ENCODE measurements at regions not wholly inside any gene's neighbourhood (a gene's known extent, or its start where the extent isn't known, plus 50 kb on each side); places are given as distances from the start of the nearest gene placed in this dataset.

GRCh38 chr1:230536641-230537155, 105.6 kb upstream of the COG2 start:
- Histone ChIP-seq H3K4me3 (no peak overlapping the region), H3K27ac (no peak overlapping the region), H3K36me3 (ENCODE audit: insufficient read depth in 1 of 2, low read depth in 1 of 2) (no peaks in the 10 kb centered on the region), H3K4me1 (no peaks in the 10 kb centered on the region), H3K27me3 (ENCODE audit: insufficient read depth in 3 of 3, low read length in 2 of 3) (no peaks in the 10 kb centered on the region), H3K9me3 (no peaks in the 10 kb centered on the region)
- intact Hi-C loops (cut with DNase I) = no loop called here
- DNase-seq (no peak), ATAC-seq (no peak)
- TF ChIP-seq CTCF (IDR thresholded peaks at IDR 0.05) = no peak
- WGBS, 3 donors = 81 to 96% (median 91%) methylated on average over 1 of the region's 1 CpG

DNA sequence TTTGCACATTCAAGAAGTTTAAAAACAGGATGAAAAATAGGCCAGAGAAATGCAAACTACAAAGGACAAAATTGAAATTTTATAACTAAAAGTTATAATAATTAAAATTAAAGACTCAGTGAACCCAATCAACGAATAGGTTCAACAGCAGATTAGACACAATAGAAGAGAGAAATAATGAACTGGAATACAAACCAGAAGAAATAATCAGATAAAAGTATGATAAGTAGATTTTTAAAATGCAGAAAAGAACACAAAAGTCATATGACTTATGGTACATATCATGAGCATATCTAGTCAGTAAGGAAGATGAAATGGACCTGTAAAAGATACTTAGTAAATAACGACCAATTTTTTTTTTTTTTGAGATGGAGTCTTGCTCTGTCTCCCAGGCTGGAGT, 108.1 kb upstream of the COG2 start:
- 66 to 79% (median 70%) methylated on average over 2 of the region's 2 CpGs for WGBS, 3 donors
- Histone ChIP-seq H3K9me3 (peaks cover 7% of the 10 kb centered on the region), H3K36me3 (ENCODE audit: insufficient read depth in 1 of 2, low read depth in 1 of 2) (no peaks in the 10 kb centered on the region), H3K27me3 (ENCODE audit: insufficient read depth in 3 of 3, low read length in 2 of 3) (peaks cover 0 to 2% (median 0%) of the 10 kb centered on the region in 3 donors), H3K27ac (no peak overlapping the region), H3K4me3 (no peak overlapping the region), H3K4me1 (no peaks in the 10 kb centered on the region)
- DNase-seq = no peak
- no peak for TF ChIP-seq CTCF (IDR thresholded peaks at IDR 0.05)
- intact Hi-C loops (cut with DNase I) = no loop called here
- ATAC-seq = no peak

- H3K27ac ChIP-seq = no peak overlapping the region
- no peaks in the 10 kb centered on the region for H3K4me1 ChIP-seq
- no peak overlapping the region for H3K4me3 ChIP-seq
- intact Hi-C loops (cut with DNase I) = no loop called here
- no peaks in the 10 kb centered on the region for H3K36me3 ChIP-seq (ENCODE audit: insufficient read depth in 1 of 2, low read depth in 1 of 2)
- H3K27me3 ChIP-seq (ENCODE audit: insufficient read depth in 3 of 3, low read length in 2 of 3) = peaks cover 0 to 2% (median 0%) of the 10 kb centered on the region in 3 donors
- DNase-seq (no peak), ATAC-seq (no peak)
- H3K9me3 ChIP-seq = peaks cover 7% of the 10 kb centered on the region
- TF ChIP-seq CTCF (IDR thresholded peaks at IDR 0.05) = no peak
Observed at GRCh38 chr1:230531103-230531502, 105.0 kb upstream of the PGBD5 start.

- Histone ChIP-seq H3K4me1 (no peaks in the 10 kb centered on the region), H3K4me3 (no peak overlapping the region), H3K27ac (no peak overlapping the region), H3K36me3 (ENCODE audit: insufficient read depth in 1 of 2, low read depth in 1 of 2) (no peaks in the 10 kb centered on the region), H3K27me3 (ENCODE audit: insufficient read depth in 3 of 3, low read length in 2 of 3) (no peaks in the 10 kb centered on the region), H3K9me3 (no peaks in the 10 kb centered on the region)
- intact Hi-C loops (cut with DNase I) = no loop called here
- DNase-seq = no peak
- no peak for TF ChIP-seq CTCF (IDR thresholded peaks at IDR 0.05)
- 67 to 73% (median 68%) methylated on average over 2 of the region's 2 CpGs for WGBS, 3 donors
- ATAC-seq = no peak
Observed at GRCh38 chr1:230519246-230519645, 93.1 kb upstream of the PGBD5 start.

DNA sequence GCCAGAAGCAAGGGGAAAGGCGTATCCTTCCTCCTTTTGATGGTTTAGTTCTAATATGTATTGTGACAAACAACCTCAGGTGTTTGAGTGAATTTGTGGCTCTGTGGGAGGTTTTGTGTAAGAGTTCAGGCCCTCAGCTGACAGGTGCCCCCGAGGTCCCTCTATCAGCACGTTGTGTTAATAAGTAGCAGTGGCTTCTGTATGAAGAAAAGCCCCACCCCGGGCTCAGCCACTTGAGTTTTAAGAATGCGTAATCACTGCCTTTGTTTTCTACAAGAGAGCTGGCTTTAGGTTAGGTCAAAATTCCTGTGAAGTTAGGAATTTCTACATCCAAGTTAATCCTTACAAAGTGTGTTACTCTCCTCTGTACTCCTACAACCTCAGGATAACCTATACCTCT, 92.4 kb upstream of the PGBD5 start:
- Histone ChIP-seq H3K4me1 (no peaks in the 10 kb centered on the region), H3K27me3 (ENCODE audit: insufficient read depth in 3 of 3, low read length in 2 of 3) (no peaks in the 10 kb centered on the region), H3K4me3 (no peak overlapping the region), H3K9me3 (no peaks in the 10 kb centered on the region), H3K27ac (no peak overlapping the region), H3K36me3 (ENCODE audit: insufficient read depth in 1 of 2, low read depth in 1 of 2) (no peaks in the 10 kb centered on the region)
- intact Hi-C loops (cut with DNase I) = no loop called here
- no peak for TF ChIP-seq CTCF (IDR thresholded peaks at IDR 0.05)
- DNase-seq (no peak), ATAC-seq (no peak)
- 58 to 67% (median 65%) methylated on average over 5 of the region's 5 CpGs for WGBS, 3 donors
